NCI-H2081 treated with DMSO at 0.1 percent for 48 hours (cell line): ENCODE measurements at regions not wholly inside any gene's neighbourhood (a gene's known extent, or its start where the extent isn't known, plus 50 kb on each side); places are given as distances from the start of the nearest gene placed in this dataset.

Experiments
- DNase-seq: peaks from one replicate; lab custom pipeline; 2025; lab: John Stamatoyannopoulos, UW

DNA sequence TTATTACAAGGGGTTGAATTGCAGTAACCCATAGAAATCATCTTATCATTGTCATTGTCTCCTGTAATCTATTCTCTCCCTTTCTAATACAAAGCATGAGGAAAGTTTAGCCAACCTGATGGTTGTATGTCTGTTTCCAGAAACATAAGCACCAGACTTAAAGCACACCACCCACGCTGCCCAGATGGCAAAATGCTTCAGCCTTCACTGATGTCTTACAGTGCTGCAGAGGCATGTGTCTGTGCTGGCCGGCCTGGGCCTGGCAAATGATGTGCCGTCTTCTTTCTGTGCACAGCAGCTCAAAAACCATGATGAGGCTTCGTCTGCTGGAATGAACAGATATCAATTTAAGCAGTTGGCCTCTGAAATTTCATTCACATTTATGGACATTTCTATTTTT, 443.0 kb upstream of the RGPD4 start:
- no peak for DNase-seq

DNA sequence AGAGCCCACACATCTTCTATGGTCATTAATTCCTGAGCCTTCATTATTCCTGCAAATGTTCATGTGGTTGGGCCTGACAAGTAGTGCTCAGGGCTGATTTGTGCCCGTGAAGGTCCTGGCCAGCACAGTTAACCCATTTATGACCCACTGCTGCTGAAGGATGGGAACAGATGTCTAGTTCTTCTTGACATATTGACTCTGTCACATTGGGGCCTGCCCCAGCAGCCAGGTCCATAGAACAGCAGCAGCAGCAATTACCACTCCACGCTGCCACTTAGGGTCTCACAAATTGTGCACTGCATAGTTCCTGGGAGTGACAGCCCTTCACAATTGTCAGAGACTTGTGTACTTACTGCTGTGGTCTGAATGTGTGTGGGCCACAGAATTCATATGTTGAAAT, 442.3 kb upstream of the RGPD4 start:
- DNase-seq: no peak

DNA sequence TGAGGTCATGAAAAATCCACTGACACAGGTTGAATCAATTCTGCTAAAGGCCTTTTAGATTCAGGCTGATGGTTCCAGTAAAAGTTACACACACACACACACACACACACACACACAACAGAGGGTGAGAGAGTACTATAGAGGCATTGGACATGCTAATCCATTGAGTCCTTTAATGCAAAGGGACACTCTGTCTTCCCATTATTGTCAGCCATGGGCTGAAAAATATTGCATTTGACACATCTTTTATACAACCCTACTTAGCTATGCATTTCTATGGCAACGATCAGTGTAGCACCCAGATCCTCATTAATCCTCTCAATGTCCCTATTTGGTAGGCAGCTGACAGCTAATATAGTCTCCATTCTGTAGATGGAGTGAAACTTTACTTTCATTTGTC, 440.8 kb upstream of the RGPD4 start:
- no peak for DNase-seq

DNA sequence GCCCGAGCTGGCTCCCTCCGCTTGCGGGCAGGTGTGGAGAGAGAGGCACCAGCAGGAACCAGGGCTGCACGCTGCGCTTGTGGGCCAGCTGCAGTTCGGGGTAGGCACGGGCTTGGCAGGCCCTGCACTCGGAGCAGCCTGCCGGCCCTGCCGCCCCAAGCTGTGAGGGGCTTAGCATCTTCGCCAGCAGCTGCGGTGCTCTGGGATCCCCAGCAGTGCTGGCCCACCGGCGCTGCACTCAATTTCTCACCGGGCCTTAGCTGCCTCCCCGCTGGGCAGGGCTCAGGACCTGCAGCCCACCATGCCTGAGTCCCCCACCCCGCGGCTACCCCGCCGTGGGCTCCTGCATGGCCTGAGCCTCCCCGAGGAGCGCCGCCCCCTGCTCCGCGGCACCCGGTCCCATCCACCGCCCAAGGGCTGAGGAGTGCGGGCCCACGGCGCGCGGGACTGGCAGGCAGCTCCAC, 434.4 kb upstream of the RGPD4 start:
- DNase-seq: no peak

DNA sequence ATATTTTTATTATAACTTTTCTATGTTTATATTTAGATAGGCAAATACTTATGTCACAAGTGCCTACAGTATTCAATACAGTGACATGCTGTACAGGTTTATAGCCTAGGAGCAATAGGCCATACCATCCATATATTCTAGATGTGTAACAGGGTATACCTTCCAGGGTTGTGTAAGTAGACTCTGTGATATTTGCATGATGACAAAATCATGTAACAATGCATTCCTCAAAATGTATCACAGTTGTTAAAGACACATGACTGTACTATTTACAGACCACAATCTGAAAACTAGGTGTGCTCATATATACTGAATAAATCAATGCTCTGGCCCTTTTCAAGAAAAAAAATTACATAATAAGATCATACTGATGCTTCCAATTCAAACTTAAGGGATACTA, 433.2 kb upstream of the RGPD4 start:
- DNase-seq: no peak

DNA sequence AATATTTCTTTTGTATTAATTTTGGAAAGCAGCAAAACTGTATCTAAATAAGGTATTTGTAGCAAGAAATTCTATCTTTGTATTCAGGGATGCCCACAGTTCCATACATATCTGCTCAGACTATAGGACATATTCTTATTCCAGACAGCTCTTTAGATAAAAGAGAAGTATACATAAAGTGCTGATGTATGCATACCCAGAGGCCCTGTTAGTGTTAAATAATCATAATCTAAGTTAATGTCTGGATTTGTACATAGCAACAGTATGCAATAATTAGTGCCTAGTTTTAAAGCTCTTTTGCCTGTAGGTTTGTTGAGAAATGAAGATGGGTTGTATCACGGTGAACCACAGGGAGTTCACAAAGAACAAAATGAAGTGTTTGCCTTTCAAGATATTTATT, 428.0 kb upstream of the RGPD4 start:
- DNase-seq: no peak

DNA sequence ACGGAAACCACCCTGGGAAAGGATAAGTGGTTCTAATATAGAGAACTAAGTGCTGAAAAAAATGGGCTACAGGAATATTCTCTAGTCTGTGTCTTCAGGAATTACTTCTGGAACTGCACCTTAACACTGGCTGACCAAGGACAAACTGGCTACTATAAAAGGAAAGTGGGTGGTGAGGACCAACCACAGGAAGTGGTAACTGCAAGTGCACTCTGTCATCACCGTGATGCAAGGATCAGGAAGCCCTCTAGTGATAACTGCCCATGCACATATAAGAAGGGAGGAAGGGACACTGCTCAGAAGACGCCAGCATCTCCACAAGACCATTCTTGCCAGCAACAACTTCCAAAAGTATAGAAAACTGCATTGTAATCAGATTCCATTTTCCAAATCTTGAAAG, 424.4 kb upstream of the RGPD4 start:
- no peak for DNase-seq

DNA sequence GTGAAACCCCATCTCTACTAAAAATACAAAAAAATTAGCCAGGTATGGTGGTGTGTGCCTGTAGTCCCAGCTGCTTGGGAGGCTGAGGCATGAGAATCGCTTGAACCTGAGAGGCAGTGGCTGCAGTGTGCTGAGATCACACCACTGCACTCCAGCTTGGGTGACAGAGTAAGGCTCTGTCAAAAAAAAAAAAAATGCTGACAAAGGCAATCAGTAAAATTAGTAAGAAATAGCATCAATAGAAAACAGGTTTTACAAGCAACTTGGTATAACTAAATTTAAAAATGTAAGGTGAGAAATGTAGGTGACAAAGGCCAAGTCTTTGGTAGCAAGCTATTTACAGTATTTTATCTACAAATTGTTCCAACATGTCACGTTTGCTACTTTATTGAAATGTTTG, 421.4 kb upstream of the RGPD4 start:
- DNase-seq: no peak

DNA sequence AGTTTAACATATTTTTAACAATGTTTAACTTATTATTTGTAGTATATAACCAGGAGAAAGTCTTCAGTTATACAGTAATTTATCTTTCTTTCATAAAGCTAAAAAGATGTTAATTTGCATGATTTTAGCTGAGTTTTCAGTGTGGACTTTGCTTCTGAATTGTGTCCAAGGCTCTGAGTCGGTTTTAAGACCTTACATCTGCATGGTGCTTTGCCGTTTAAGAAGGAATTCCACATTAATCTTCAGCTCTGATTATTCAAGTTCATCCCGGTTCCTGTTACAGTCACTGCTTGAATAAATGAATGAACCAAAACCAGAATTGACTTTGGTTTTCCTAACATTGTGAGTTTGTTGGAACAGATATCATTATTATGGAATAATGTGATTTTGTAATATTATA, 419.7 kb upstream of the RGPD4 start:
- DNase-seq: no peak

DNA sequence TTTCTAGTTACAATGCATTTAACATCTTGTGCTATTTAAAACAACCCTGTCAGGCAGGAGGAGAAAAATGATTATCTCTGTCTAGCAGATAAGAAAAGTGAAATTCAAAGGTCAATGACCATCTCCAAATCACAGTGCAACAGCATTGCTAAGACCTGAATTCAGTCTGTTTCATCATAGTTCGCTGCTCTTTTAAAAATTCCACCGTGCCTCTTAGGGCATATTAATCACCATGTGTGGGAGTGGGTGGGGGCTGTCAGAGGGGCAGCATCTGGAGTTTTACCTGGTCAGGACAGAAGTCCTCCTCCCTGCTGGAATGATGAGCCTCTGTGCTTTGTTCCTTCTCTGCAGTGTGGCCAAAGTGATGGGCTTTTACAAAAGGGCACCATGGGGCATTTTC, 418.7 kb upstream of the RGPD4 start:
- no peak for DNase-seq

DNA sequence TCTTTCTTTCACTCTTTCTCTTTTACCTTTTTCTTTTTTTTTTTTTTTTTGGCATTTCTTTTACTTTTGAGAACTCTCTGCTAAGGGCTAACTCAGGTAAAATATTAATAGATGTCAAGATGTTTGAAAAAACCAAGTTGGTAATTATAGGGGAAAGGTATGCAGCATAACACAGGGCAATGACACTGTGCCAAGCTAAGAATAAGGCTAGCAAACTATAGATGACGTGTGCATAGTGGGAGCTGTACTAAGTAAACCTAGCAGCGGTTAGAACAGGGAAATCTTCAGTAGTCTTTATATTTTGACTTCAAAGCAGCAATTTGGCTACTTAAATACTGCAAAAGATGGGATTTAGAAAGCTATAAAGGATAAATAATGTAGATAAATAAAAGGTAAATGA, 415.4 kb upstream of the RGPD4 start:
- no peak for DNase-seq

DNA sequence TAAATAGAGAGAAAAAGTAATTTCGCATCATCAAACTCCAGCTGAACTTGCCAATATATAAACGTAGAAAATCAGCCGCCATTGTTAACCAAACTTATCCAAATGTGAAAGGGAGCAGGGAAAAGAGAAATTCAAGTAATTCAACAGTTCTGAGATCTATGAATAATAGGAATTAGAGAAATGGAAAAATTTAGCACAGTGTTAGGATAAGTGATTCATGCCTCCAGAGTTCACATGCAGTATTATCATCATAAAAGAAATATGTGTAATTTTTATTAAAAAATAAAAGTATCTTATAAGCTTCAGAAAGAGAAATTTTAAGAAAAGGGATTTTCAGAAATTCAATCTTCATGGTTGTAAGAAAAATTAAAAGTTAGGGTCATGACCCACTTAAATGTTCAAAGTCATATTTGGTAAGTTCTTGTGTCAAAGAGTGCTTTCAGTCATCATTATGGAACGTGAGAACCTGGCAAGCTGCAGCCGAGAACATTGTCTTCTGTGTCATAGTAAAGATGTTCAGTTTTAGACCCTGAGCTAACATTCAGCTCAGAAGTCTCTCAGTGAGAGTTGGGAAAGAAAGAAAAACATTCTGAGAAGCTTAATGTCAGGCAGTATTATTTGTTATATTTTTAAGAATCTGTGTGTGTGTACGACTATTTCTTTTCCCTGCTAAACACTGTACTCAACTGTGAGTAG, 414.3 kb upstream of the RGPD4 start:
- no peak for DNase-seq

DNA sequence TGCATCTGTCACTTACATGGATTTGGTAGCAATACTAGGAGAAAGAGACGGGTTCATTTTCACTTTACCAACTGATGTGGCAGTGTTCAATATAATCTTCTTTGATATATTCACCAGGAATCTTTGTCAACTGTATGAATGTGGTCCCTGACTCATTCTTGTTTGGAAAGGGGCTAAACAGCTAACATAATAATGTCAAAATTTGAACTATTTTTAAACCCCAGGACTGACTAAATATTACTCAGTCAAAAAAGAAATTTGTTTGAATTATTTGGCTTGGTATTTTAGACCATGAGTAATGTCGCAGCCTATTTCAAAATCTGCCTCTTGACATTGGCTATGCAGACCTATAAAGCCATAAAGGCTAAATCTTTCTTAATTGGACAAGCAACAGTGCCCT, 413.7 kb upstream of the RGPD4 start:
- DNase-seq: no peak

DNA sequence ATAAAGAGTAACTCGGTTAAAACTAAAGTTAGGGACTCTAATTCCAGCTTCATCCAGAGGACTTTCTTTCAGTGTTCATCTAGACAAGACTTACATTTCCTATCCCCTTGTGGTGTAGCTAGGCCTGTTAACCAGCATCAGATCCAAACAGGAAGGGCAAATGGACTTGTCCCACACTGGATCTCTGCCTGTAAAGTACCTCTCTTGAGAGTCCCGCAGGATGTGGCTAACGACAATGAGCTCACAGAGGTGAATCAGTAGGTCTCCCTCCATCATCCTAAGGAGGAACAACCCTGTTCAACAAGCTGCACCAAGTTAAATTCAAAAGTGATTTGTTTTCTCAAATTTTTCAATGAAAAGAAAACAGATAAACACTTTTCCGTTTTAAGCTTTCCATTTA, 412.3 kb upstream of the RGPD4 start:
- no peak for DNase-seq

DNA sequence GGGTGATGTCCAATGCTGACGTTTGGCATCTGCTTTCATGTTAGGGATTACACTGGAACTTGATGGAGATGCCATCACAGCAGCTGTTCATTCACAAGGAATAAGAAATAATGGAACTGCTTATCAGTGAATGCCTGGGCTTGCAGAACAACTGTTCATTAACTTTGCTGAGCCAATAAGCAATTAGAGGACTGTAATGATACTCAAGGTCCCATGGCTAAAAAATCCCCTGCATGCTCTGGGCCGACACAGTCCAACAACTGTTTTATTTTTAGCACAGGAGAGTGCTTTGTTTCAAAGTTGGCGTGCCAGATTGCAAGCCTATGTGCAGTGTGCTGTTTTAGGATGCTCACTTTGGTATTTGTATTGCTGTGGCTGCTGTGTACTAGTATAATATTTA, 408.0 kb upstream of the RGPD4 start:
- no peak for DNase-seq

DNA sequence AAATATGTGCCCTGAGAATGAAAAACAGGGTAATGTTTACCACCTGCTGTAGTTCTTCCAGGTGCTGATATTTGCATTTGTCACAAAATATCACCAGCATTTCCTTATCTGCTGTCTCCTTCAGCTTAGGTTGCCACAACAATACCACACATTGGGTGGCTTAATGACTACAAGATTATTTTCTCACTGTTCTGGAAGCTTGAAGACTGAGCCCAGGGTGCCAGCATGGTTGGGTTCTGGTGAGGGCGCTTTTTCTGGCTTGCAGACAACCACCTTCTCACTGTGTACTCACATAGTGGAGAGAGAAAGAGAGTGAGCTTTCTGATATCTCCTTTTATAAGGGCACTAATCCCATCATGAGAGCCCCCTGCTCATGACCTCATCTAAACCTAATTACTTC, 407.5 kb upstream of the RGPD4 start:
- no peak for DNase-seq

DNA sequence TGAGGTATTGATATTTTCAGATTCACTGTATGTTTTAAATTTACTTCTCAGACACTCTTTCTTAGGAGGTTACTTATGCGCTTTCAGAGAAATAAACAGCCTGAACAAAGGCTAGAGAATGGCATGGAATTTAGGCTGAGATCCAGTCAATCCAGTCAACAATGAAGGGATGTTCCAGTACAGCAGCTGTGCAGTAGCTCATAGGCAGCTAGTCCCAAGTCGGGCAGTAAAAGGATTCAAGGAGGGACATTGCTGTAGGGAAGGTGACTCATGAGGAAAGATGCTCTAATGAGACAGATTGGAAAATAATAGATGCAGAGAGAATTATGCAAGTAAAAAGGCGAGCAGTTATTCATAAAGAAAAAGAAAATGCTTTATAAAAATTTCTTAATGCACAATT, 397.9 kb upstream of the RGPD4 start:
- DNase-seq: no peak

DNA sequence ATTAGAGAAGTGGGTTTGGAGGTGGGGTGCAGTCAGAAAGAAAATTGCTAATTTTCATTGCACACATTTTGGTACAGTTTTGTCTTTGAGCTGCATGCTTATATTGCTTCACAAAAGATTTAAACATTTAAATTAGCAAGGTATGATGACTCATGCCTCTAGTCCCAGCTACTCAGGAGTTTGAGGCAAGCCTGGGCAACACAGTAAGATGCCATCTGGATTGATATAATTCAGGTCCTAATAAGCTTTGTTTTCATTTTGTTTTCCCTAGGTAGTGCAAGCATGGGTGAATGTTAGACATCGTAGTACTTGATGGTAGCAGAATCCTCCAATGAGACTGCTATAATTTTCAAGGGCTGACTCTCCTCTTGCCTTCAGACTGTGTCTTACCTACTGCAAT, 396.7 kb upstream of the RGPD4 start:
- no peak for DNase-seq

DNA sequence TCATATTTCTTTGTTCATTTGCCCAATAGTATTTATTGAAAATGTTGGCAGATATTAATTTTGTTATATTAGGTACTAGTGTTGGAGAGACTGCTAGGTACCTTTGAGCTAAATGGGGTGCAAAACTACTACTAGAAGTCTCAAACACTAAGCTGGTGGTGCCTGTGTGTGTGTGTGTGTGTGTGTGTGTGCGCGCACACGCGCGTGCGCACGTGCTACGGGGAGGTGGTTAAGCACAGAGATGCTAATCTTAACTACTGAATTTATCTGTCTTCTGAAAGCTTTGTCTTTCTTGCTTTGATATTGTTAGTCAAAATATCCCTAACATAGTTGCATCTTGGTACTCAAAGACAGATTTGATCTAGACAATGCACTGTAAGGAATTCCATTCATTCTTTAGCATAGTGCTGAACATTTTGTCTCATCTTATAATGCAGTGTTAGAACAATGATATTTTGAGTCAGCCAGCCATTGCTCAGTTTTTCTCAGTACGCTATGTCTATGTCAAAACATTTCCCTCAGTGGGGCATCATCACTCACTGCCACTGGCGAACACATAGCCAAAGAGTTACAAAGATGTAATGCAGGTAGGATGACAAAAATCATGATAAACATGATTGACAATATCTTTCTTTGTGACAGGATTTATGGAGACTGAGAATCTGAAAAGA, 396.0 kb upstream of the RGPD4 start:
- no peak for DNase-seq

DNA sequence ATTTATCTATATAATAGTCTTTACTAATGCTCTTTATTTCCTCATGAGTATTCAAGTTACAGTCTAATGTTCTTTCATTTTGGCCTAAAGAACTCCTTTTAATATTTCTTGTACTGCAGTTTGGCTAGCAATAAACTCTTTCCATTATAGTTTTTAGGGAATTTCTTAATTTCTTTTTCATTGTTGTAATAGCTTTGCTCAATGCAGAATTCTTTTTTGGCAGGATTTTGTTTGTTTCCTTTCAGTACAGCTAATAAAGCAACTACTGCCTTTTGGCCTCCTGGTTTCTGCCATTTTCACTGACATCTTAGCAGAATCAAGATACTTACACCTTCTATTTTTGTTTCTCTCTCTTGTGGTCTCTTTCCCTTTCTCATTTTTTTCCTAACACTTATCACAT, 390.4 kb upstream of the RGPD4 start:
- no peak for DNase-seq

DNA sequence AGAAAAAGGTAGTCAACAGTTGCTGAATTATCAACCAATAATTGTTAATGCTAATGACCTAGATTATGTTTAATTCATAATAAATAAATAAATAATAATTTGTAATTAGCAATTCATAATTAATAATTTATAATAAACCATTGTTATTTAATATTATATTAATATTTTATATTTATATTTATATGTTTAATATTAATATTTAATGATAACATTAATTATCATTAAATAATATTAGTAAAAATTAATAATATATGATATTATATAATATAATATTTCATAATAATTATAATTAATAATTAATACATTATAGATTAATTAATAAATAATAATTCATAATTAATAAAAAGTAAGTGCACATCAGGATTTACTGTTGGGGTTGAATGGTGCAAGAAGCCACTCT, 389.4 kb upstream of the RGPD4 start:
- no peak for DNase-seq

DNA sequence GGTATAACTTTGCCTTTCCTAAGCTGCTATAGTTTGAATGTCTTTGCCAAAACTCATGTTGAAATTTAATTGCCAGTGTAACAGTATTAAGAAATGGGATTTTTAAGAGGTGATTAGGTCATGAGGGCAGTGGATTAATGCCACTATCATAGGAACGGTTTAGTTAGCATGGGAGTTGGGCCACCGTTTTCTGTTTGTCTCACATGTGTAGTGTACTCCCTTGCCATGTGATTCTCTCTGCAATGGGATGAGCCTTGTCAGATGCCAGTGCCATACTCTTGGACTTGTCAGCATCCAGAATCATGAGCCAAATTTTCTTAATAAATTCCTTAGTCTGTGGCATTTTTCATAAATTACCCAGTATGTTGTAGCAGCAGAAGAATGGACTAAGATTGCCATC, 388.9 kb upstream of the RGPD4 start:
- DNase-seq: no peak

DNA sequence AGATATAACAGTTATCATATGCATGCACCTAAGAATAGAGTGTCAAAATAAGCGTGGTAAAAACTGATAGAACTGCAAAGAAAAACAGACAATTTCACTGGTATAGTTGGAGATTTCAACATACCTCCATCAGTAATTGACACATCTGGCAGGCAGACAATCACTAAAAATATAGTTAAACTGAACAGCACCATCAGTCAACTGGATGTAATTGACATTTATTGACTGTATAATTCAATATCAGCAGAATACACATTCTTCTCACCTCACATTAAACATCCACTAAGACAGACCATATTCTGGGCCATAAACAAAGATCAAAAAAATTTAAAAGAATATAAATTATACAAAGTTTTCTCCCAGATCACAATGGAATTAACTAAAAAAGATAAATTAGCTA, 378.5 kb upstream of the RGPD4 start:
- DNase-seq: no peak

DNA sequence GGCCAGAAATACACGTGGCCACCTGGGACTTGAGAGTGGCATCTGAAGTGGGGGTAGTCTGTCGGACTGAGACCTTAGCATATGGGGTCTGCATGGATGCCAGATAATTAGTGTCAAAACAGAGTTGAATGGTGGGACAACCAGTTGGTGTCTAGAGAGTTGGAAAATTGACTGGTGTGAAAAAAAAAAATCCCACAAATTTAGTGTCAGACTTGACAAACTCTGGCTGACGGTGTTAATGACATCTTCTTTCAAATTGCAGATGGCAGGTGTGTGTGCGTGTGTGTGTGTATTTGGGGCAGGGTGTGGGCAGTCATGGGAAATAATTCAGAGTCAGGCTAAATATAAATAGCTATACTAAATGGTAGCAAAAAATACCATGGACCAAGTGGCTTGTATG, 365.4 kb upstream of the RGPD4 start:
- DNase-seq: no peak
